Caco-2 (cell line): ENCODE measurements at regions not wholly inside any gene's neighbourhood (a gene's known extent, or its start where the extent isn't known, plus 50 kb on each side); places are given as distances from the start of the nearest gene placed in this dataset.

Source experiments
- BruUV-seq: library from RNA; stranded (reverse); fragments of 400-500 nt; replicated peaks from 2 replicates; lab custom pipeline; 2021; lab: Mats Ljungman, UMichigan
- CTCF ChIA-PET: fragments of 300-600 bp; sonication (Branson Sonifier 250); formaldehyde crosslinking; loops from one replicate; lab custom pipeline; 2022; ENCODE audit warnings: antibody characterized with exemption; lab: Charles Lee
- POLR2A ChIA-PET: fragments of 300-600 bp; sonication (Branson Sonifier 250); formaldehyde crosslinking; loops from one replicate; lab custom pipeline; 2022; ENCODE audit warnings: antibody characterized with exemption; lab: Charles Lee
- DNase-seq, 2 experiments: peaks; one replicate each; pipeline versions ENCODE4 v3.0.0 to v3.0.0-alpha.2; 2020 to 2022
- H3K27me3 ChIP-seq: replicated peaks from 2 replicates; pipeline ENCODE4 v1.6.0; 2011; ENCODE audit warnings: low read length; ENCODE audit not compliant: control insufficient read depth, insufficient read depth
- H3K36me3 ChIP-seq: 2 replicates; pipeline ENCODE4 v1.5.1; 2011; ENCODE audit warnings: low read length; ENCODE audit not compliant: control insufficient read depth, insufficient read depth
- H3K4me1 ChIP-seq: fragments of 250-450 bp; sonication (Bioruptor Pico); 2 replicates; pipeline ENCODE4 v1.5.1; 2020; ENCODE audit warnings: mild to moderate bottlenecking
- H3K4me3 ChIP-seq: 2 replicates; pipeline ENCODE4 v1.5.1; 2011; ENCODE audit warnings: low read depth, mild to moderate bottlenecking, control low read depth, low read length
- H3K9me3 ChIP-seq: fragments of 250-450 bp; sonication (Bioruptor Pico); 2 replicates; pipeline ENCODE4 v1.5.1; 2020; ENCODE audit warnings: mild to moderate bottlenecking, moderate library complexity
- H3K27ac Mint-ChIP-seq: one replicate; pipeline ENCODE4 v1.8.0; 2022; ENCODE audit warnings: mixed read lengths; ENCODE audit not compliant: unreplicated experiment
- H3K27me3 Mint-ChIP-seq: one replicate; pipeline ENCODE4 v1.8.0; 2022; ENCODE audit warnings: mixed read lengths; ENCODE audit not compliant: insufficient read depth, unreplicated experiment
- H3K36me3 Mint-ChIP-seq: one replicate; pipeline ENCODE4 v1.8.0; 2022; ENCODE audit warnings: mild to moderate bottlenecking, mixed read lengths; ENCODE audit not compliant: insufficient read depth, unreplicated experiment
- H3K4me1 Mint-ChIP-seq: one replicate; pipeline ENCODE4 v1.8.0; 2022; ENCODE audit warnings: low read depth, mixed read lengths; ENCODE audit not compliant: unreplicated experiment
- H3K4me3 Mint-ChIP-seq: one replicate; pipeline ENCODE4 v1.8.0; 2022; ENCODE audit warnings: mild to moderate bottlenecking, moderate library complexity, mixed read lengths; ENCODE audit not compliant: unreplicated experiment
- H3K9me3 Mint-ChIP-seq: one replicate; pipeline ENCODE4 v1.8.0; 2022; ENCODE audit warnings: mixed read lengths; ENCODE audit not compliant: unreplicated experiment
- CTCF ChIP-seq, 2 experiments: fragments of 200-600 bp in 1 of 2; IDR thresholded peaks; 1 replicate in 1 of 2; 2 replicates in 1 of 2; pipeline versions ENCODE4 v1.5.1 to v1.8.0; 2011 to 2022; ENCODE audit warnings: antibody characterized with exemption in 1 of 2, control low read depth in 1 of 2, inconsistent platforms in 1 of 2, low read depth in 1 of 2, low read length in 1 of 2, mild to moderate bottlenecking in 1 of 2, moderate library complexity in 1 of 2; ENCODE audit not compliant: insufficient read depth in 1 of 2, severe bottlenecking in 1 of 2, unreplicated experiment in 1 of 2
- intact Hi-C: fragments of 100-400 bp; cut with micrococcal nuclease; formaldehyde crosslinking; loops from one replicate; pipeline ENCODE4 v1.10.0; 2022; ENCODE audit not compliant: unreplicated experiment

GRCh38 chr1:113226148-113226547, 153.2 kb downstream of the LRIG2 start:
- Histone ChIP-seq H3K36me3 (no peaks in the 10 kb centered on the region), H3K9me3 (no peaks in the 10 kb centered on the region), H3K4me1 (no peaks in the 10 kb centered on the region), H3K27me3 (no peaks in the 10 kb centered on the region), H3K4me3 (no peak overlapping the region)
- TF ChIP-seq CTCF (IDR thresholded peaks at IDR 0.05; ENCODE audit: insufficient read depth in 1 of 2, low read depth in 1 of 2, low read length in 1 of 2, severe bottlenecking in 1 of 2, unreplicated experiment in 1 of 2): no peak
- Mint-ChIP-seq H3K27me3 (no peaks in the 10 kb centered on the region), H3K36me3 (no peaks in the 10 kb centered on the region), H3K27ac (no peak overlapping the region), H3K4me3 (no peak overlapping the region), H3K9me3 (no peaks in the 10 kb centered on the region), H3K4me1 (peaks cover 5% of the 10 kb centered on the region)
- intact Hi-C loops: no loop called here
- ChIA-PET POLR2A (no interaction called here), CTCF (no interaction called here)
- no peak for DNase-seq
- BruUV-seq: no TSS peak

DNA sequence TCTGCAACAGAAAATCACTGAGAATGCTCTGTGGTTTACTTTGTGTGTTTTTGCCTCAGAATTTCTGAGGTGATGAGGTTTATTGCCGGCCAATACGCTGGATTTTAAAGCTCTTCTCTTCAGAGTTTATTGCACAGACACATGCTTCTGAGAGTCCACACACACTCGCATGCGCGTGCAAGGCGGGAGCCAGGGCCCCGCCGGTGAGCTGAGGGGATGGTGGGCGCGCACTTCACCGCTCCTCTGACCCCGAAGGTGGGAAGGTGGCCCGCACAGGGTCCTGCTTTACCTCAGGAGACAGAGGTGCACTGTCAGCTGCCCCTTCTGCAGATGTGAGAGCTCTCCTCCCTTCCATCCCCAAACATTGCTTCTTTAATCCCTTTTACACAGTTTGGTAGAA, 158.4 kb upstream of the MAGI3 start:
- no peak overlapping the region for H3K4me3 ChIP-seq
- no peaks in the 10 kb centered on the region for H3K4me1 ChIP-seq
- H3K9me3 ChIP-seq: no peaks in the 10 kb centered on the region
- BruUV-seq: no TSS peak
- H3K36me3 ChIP-seq: no peaks in the 10 kb centered on the region
- TF ChIP-seq CTCF (IDR thresholded peaks at IDR 0.05; ENCODE audit: insufficient read depth in 1 of 2, low read depth in 1 of 2, low read length in 1 of 2, severe bottlenecking in 1 of 2, unreplicated experiment in 1 of 2): no peak
- CTCF ChIA-PET: no interaction called here
- H3K27ac Mint-ChIP-seq: no peak overlapping the region
- no peak for DNase-seq
- no peaks in the 10 kb centered on the region for H3K9me3 Mint-ChIP-seq
- no peak overlapping the region for H3K4me3 Mint-ChIP-seq
- H3K36me3 Mint-ChIP-seq: no peaks in the 10 kb centered on the region
- H3K27me3 Mint-ChIP-seq: no peaks in the 10 kb centered on the region
- H3K4me1 Mint-ChIP-seq: no peaks in the 10 kb centered on the region
- intact Hi-C loops: no loop called here
- POLR2A ChIA-PET: no interaction called here
- no peaks in the 10 kb centered on the region for H3K27me3 ChIP-seq

GRCh38 chr1:113233441-113233840, 156.9 kb upstream of the MAGI3 start:
- ChIA-PET POLR2A (no interaction called here), CTCF (no interaction called here)
- H3K4me3 ChIP-seq: no peak overlapping the region
- H3K9me3 Mint-ChIP-seq: no peaks in the 10 kb centered on the region
- DNase-seq: no peak
- H3K27me3 Mint-ChIP-seq: no peaks in the 10 kb centered on the region
- H3K4me3 Mint-ChIP-seq: no peak overlapping the region
- no TSS peak for BruUV-seq
- H3K9me3 ChIP-seq: no peaks in the 10 kb centered on the region
- H3K36me3 ChIP-seq: no peaks in the 10 kb centered on the region
- no peak for TF ChIP-seq CTCF (IDR thresholded peaks at IDR 0.05; ENCODE audit: insufficient read depth in 1 of 2, low read depth in 1 of 2, low read length in 1 of 2, severe bottlenecking in 1 of 2, unreplicated experiment in 1 of 2)
- intact Hi-C loops: no loop called here
- no peaks in the 10 kb centered on the region for H3K4me1 Mint-ChIP-seq
- no peak overlapping the region for H3K27ac Mint-ChIP-seq
- H3K4me1 ChIP-seq: no peaks in the 10 kb centered on the region
- no peaks in the 10 kb centered on the region for H3K36me3 Mint-ChIP-seq
- no peaks in the 10 kb centered on the region for H3K27me3 ChIP-seq
